HL-60 (cell line): ENCODE measurements at regions not wholly inside any gene's neighbourhood (a gene's known extent, or its start where the extent isn't known, plus 50 kb on each side); places are given as distances from the start of the nearest gene placed in this dataset.

Experiments
- DNase-seq, 2 experiments: peaks; one replicate each; pipeline ENCODE4 v3.0.0-alpha.2; 2010 to 2020; ENCODE audit warnings: low read depth in 1 of 2, low spot score in 1 of 2
- H3K27ac ChIP-seq: fragments of 250-450 bp; sonication (Bioruptor Pico); replicated peaks from 2 replicates; pipeline ENCODE4 v1.5.1; 2020; ENCODE audit warnings: mild to moderate bottlenecking, moderate library complexity
- H3K27me3 ChIP-seq: fragments of 250-450 bp; sonication (Bioruptor Pico); 2 replicates; pipeline ENCODE4 v1.5.1; 2021; ENCODE audit warnings: mild to moderate bottlenecking, moderate library complexity; ENCODE audit not compliant: insufficient read depth, poor library complexity, severe bottlenecking
- H3K4me3 ChIP-seq: replicated peaks from 2 replicates; pipeline ENCODE4 v1.5.1; 2011; ENCODE audit warnings: mild to moderate bottlenecking, control low read depth, low read length; ENCODE audit not compliant: insufficient read depth
- CTCF ChIP-seq: IDR thresholded peaks from one replicate; pipeline ENCODE4 v1.5.1; 2011; ENCODE audit warnings: low read length, control low read depth, inconsistent platforms; ENCODE audit not compliant: insufficient read depth
- GABPA ChIP-seq: IDR thresholded peaks from 2 replicates; pipeline ENCODE4 v1.6.1; 2012; ENCODE audit warnings: low read depth
- POLR2AphosphoS5 ChIP-seq: IDR thresholded peaks from 2 replicates; pipeline ENCODE4 v1.6.1; 2012; ENCODE audit warnings: low read depth
- REST ChIP-seq: IDR thresholded peaks from 2 replicates; pipeline ENCODE4 v1.6.1; 2012; ENCODE audit warnings: low read depth; ENCODE audit not compliant: insufficient replicate concordance
- SPI1 ChIP-seq: IDR thresholded peaks from 2 replicates; pipeline ENCODE4 v1.6.1; 2012; ENCODE audit warnings: low read depth, mild to moderate bottlenecking, borderline replicate concordance

DNA sequence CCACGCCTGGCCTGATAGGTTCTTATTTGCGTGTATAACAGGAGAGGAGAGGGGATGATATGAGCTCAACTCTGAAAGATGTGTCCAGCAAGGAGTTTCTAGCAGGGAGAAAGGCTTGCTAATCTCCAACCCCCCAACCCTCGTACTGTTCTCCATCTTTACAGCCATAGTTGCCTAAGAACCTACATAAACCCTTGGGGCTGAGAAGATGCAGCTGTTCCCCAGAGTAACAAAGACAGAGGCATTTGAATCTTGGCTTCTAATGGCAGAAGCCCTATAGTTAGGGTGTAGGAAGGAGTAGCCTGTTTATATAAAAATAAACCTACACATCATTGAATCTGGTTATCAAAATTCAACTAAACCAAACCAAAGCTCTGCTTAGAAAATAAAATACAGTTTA, 631.4 kb upstream of the SLC35B3 start:
- H3K27me3 ChIP-seq: no peaks in the 10 kb centered on the region
- H3K4me3 ChIP-seq: no peak overlapping the region
- no peak for DNase-seq
- H3K27ac ChIP-seq: no peak overlapping the region
- TF ChIP-seq GABPA: no peak
- no peak for TF ChIP-seq SPI1
- TF ChIP-seq REST: no peak
- TF ChIP-seq CTCF: no peak
- TF ChIP-seq POLR2AphosphoS5: no peak

GRCh38 chr6:9064156-9064555, 628.8 kb upstream of the SLC35B3 start:
- no peak for DNase-seq
- H3K27me3 ChIP-seq: peaks cover 2% of the 10 kb centered on the region
- no peak for TF ChIP-seq POLR2AphosphoS5
- TF ChIP-seq GABPA: no peak
- no peak for TF ChIP-seq SPI1
- no peak for TF ChIP-seq REST
- no peak for TF ChIP-seq CTCF
- H3K27ac ChIP-seq: no peak overlapping the region
- no peak overlapping the region for H3K4me3 ChIP-seq

GRCh38 chr6:9062596-9062995, 627.3 kb upstream of the SLC35B3 start:
- no peak overlapping the region for H3K4me3 ChIP-seq
- H3K27me3 ChIP-seq: peaks cover 4% of the 10 kb centered on the region
- DNase-seq: no peak
- H3K27ac ChIP-seq: no peak overlapping the region
- no peak for TF ChIP-seq SPI1
- TF ChIP-seq POLR2AphosphoS5: no peak
- TF ChIP-seq GABPA: no peak
- TF ChIP-seq REST: no peak
- TF ChIP-seq CTCF: no peak
